HFF-Myc (cell line): ENCODE measurements at regions not wholly inside any gene's neighbourhood (a gene's known extent, or its start where the extent isn't known, plus 50 kb on each side); places are given as distances from the start of the nearest gene placed in this dataset.

Experiments used
- DNase-seq: peaks from one replicate; pipeline ENCODE4 v3.0.0-alpha.2; 2011; ENCODE audit warnings: low read depth; ENCODE audit errors: extremely low read depth
- H3K4me3 ChIP-seq: replicated peaks from 2 replicates; pipeline ENCODE4 v1.5.1; 2011; ENCODE audit warnings: low read depth, mild to moderate bottlenecking, control low read depth, low read length
- CTCF ChIP-seq: IDR thresholded peaks from 2 replicates; pipeline ENCODE4 v1.5.1; 2012; ENCODE audit warnings: mild to moderate bottlenecking, low read depth, low read length, control low read depth; ENCODE audit errors: missing control alignments

- TF ChIP-seq CTCF, result no peak
- H3K4me3 ChIP-seq, result no peak overlapping the region
- DNase-seq, result no peak
These were observed 344.7 kb upstream of the PTBP2 start for GRCh38 chr1:96376846-96377245.

GRCh38 chr1:96384611-96385010, 337.0 kb upstream of the PTBP2 start:
- TF ChIP-seq CTCF, result no peak
- H3K4me3 ChIP-seq, result no peak overlapping the region
- DNase-seq, result no peak

- DNase-seq, result no peak
- TF ChIP-seq CTCF, result no peak
- no peak overlapping the region for H3K4me3 ChIP-seq
These were observed 333.8 kb upstream of the PTBP2 start for GRCh38 chr1:96387785-96388184.

- peak; percentile 25 for DNase-seq
- no peak for TF ChIP-seq CTCF
- H3K4me3 ChIP-seq, result no peak overlapping the region
These were observed 332.9 kb upstream of the PTBP2 start for GRCh38 chr1:96388421-96389310.

DNA sequence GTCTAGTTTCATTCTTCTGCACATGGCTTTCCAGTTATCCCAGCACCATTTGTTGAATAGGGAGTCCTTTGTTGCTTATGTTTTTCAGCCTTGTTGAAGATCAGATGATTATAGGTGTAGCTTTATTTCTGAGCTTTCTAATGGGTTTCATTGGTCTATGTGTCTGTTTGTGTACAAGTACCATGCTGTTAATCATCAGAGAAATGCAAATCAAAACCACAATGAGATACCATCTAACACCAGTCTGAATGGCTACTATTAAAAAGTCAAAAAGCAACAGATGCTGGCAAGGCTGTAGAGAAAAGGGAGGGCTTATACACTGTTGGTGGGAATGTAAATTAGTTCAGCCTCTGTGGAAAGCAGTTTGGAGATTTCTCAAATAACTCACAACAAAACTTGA, 321.5 kb upstream of the PTBP2 start:
- no peak for DNase-seq
- no peak for TF ChIP-seq CTCF

DNA sequence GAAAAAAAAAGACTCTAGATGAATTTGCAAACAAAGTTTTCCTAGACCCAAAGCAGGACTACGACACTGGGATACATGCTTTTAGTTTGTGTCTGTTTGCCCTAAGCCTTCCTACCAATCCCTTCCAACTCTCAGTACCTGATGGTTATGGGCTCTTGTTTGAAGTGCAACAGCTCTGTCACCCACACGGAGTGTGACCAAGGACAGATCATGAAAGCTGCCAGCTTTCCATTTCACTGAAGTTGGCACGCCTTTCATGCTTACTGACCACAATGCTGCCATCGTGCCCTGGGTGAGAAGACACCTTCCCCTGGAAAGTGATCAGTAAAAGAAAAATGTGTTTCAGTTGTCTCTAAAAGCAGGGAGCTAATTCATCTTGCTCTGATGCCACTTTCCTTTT, 312.5 kb upstream of the PTBP2 start:
- TF ChIP-seq CTCF, result no peak
- no peak overlapping the region for H3K4me3 ChIP-seq
- no peak for DNase-seq

More for the DNA sequence above, 321.5 kb upstream of the PTBP2 start:
- no peak overlapping the region for H3K4me3 ChIP-seq
